CD8-positive, alpha-beta memory T cell (primary cell): ENCODE measurements at regions not wholly inside any gene's neighbourhood (a gene's known extent, or its start where the extent isn't known, plus 50 kb on each side); places are given as distances from the start of the nearest gene placed in this dataset.

ENCODE experiments used
- CTCF ChIA-PET: fragments of 350-600 bp; sonication (Branson Sonifier 250); formaldehyde crosslinking; loops from one replicate; lab custom pipeline; 2021; ENCODE audit warnings: antibody characterized with exemption; lab: Charles Lee
- POLR2A ChIA-PET: fragments of 350-600 bp; sonication (Branson Sonifier 250); formaldehyde crosslinking; loops from one replicate; lab custom pipeline; 2021; ENCODE audit warnings: antibody characterized with exemption; lab: Charles Lee
- DNase-seq, 5 donors: peaks; one replicate each; pipeline versions ENCODE4 v3.0.0 to v3.0.0-alpha.2; 2020 to 2022; ENCODE audit warnings: mixed read lengths in 1 of 5
- H3K27ac ChIP-seq: one replicate; pipeline ENCODE4 v1.7.0; 2013; ENCODE audit warnings: low read depth, mild to moderate bottlenecking, low read length, moderate library complexity
- H3K27me3 ChIP-seq: 2 replicates; pipeline ENCODE4 v1.7.0; 2013; ENCODE audit warnings: low read length, mild to moderate bottlenecking; ENCODE audit not compliant: insufficient read depth, poor library complexity, severe bottlenecking
- H3K36me3 ChIP-seq: 2 replicates; pipeline ENCODE4 v1.7.0; 2013; ENCODE audit warnings: mild to moderate bottlenecking, low read length, moderate library complexity; ENCODE audit not compliant: insufficient read depth
- H3K4me1 ChIP-seq: 2 replicates; pipeline ENCODE4 v1.7.0; 2013; ENCODE audit warnings: mild to moderate bottlenecking, low read length, moderate library complexity; ENCODE audit not compliant: insufficient read depth
- H3K4me3 ChIP-seq: 2 replicates; pipeline ENCODE4 v1.7.0; 2013; ENCODE audit warnings: mild to moderate bottlenecking, low read length
- H3K9me3 ChIP-seq: 2 replicates; pipeline ENCODE4 v1.7.0; 2013; ENCODE audit warnings: mild to moderate bottlenecking, low read length
- H3K27ac Mint-ChIP-seq, 8 donors: one replicate each; pipeline ENCODE4 v1.8.0; 2020 to 2021; ENCODE audit warnings: mixed read lengths in 8 of 8, mild to moderate bottlenecking in 6 of 8, inconsistent platforms in 3 of 8, moderate library complexity in 3 of 8
- H3K27me3 Mint-ChIP-seq, 2 donors: one replicate each; pipeline ENCODE4 v1.8.0; 2020 to 2021; ENCODE audit warnings: mixed read lengths in 2 of 2, mild to moderate bottlenecking in 1 of 2, moderate library complexity in 1 of 2
- H3K36me3 Mint-ChIP-seq, 3 donors: one replicate each; pipeline ENCODE4 v1.8.0; 2020 to 2021; ENCODE audit warnings: mixed read lengths in 3 of 3, inconsistent platforms in 1 of 3, mild to moderate bottlenecking in 1 of 3
- H3K4me1 Mint-ChIP-seq, 3 donors: one replicate each; pipeline ENCODE4 v1.8.0; 2020 to 2021; ENCODE audit warnings: mixed read lengths in 3 of 3, inconsistent platforms in 1 of 3, mild to moderate bottlenecking in 1 of 3
- H3K4me3 Mint-ChIP-seq, 7 donors: one replicate each; pipeline ENCODE4 v1.8.0; 2020 to 2021; ENCODE audit warnings: mixed read lengths in 7 of 7, mild to moderate bottlenecking in 6 of 7, moderate library complexity in 4 of 7, inconsistent platforms in 2 of 7
- H3K9me3 Mint-ChIP-seq, 5 donors: one replicate each; pipeline ENCODE4 v1.8.0; 2020 to 2022; ENCODE audit warnings: mixed read lengths in 5 of 5, mild to moderate bottlenecking in 3 of 5, moderate library complexity in 2 of 5, inconsistent platforms in 1 of 5

GRCh38 chr16:52953215-52953614 is 99.5 kb downstream of the CHD9NB start:
- H3K27ac Mint-ChIP-seq, result no peak overlapping the region
- H3K27me3 Mint-ChIP-seq, result peaks cover 9 to 10% of the 10 kb centered on the region in 2 donors
- DNase-seq, result no peak
- H3K9me3 ChIP-seq, result no peaks in the 10 kb centered on the region
- ChIA-PET CTCF (no interaction called here), POLR2A (no interaction called here)
- H3K9me3 Mint-ChIP-seq, result peaks cover 0 to 3% (median 0%) of the 10 kb centered on the region in 5 donors
- no peaks in the 10 kb centered on the region for H3K4me1 Mint-ChIP-seq
- no peak overlapping the region for H3K4me3 ChIP-seq
- no peaks in the 10 kb centered on the region for H3K36me3 ChIP-seq
- no peak overlapping the region for H3K27ac ChIP-seq
- H3K36me3 Mint-ChIP-seq, result no peaks in the 10 kb centered on the region
- no peaks in the 10 kb centered on the region for H3K27me3 ChIP-seq
- H3K4me3 Mint-ChIP-seq, result no peak overlapping the region
- H3K4me1 ChIP-seq, result no peaks in the 10 kb centered on the region

GRCh38 chr16:52948946-52949345 is 103.8 kb downstream of the CHD9NB start:
- POLR2A ChIA-PET, result no interaction called here

GRCh38 chr16:52932321-52932720 is 120.4 kb downstream of the CHD9NB start:
- CTCF ChIA-PET, result no interaction called here
- H3K27me3 ChIP-seq, result no peaks in the 10 kb centered on the region
- POLR2A ChIA-PET, result no interaction called here

More at GRCh38 chr16:52948946-52949345, 103.8 kb downstream of the CHD9NB start:
- Mint-ChIP-seq H3K36me3 (peaks cover 0 to 1% (median 1%) of the 10 kb centered on the region in 3 donors), H3K27ac (no peak overlapping the region), H3K4me3 (no peak overlapping the region), H3K4me1 (no peaks in the 10 kb centered on the region), H3K9me3 (peaks cover 6 to 11% (median 8%) of the 10 kb centered on the region in 5 donors), H3K27me3 (peaks cover 7 to 9% of the 10 kb centered on the region in 2 donors)
- DNase-seq, result no peak
- Histone ChIP-seq H3K4me3 (no peak overlapping the region), H3K36me3 (no peaks in the 10 kb centered on the region), H3K4me1 (no peaks in the 10 kb centered on the region), H3K9me3 (no peaks in the 10 kb centered on the region), H3K27me3 (no peaks in the 10 kb centered on the region), H3K27ac (no peak overlapping the region)
- CTCF ChIA-PET, result no interaction called here

GRCh38 chr16:52929478-52930400 is 123.0 kb downstream of the CHD9NB start:
- peaks cover 0 to 8% (median 3%) of the 10 kb centered on the region in 5 donors for H3K9me3 Mint-ChIP-seq
- ChIA-PET POLR2A (no interaction called here), CTCF (no interaction called here)
- H3K4me1 Mint-ChIP-seq, result no peaks in the 10 kb centered on the region
- Histone ChIP-seq H3K4me1 (no peaks in the 10 kb centered on the region), H3K27me3 (no peaks in the 10 kb centered on the region), H3K4me3 (no peak overlapping the region), H3K9me3 (no peaks in the 10 kb centered on the region), H3K36me3 (no peaks in the 10 kb centered on the region), H3K27ac (no peak overlapping the region)
- no peak for DNase-seq
- H3K36me3 Mint-ChIP-seq, result no peaks in the 10 kb centered on the region
- H3K27me3 Mint-ChIP-seq, result peaks cover 6 to 7% of the 10 kb centered on the region in 2 donors
- no peak overlapping the region for H3K27ac Mint-ChIP-seq
- no peak overlapping the region for H3K4me3 Mint-ChIP-seq

More at GRCh38 chr16:52932321-52932720, 120.4 kb downstream of the CHD9NB start:
- H3K27me3 Mint-ChIP-seq, result peaks cover 6 to 8% of the 10 kb centered on the region in 2 donors
- DNase-seq, result no peak
- Histone ChIP-seq H3K36me3 (no peaks in the 10 kb centered on the region), H3K27ac (no peak overlapping the region), H3K9me3 (no peaks in the 10 kb centered on the region), H3K4me3 (no peak overlapping the region), H3K4me1 (no peaks in the 10 kb centered on the region)
- H3K27ac Mint-ChIP-seq, result no peak overlapping the region
- H3K4me1 Mint-ChIP-seq, result no peaks in the 10 kb centered on the region
- peaks cover 0 to 8% (median 3%) of the 10 kb centered on the region in 5 donors for H3K9me3 Mint-ChIP-seq
- H3K36me3 Mint-ChIP-seq, result no peaks in the 10 kb centered on the region
- H3K4me3 Mint-ChIP-seq, result no peak overlapping the region

- Histone ChIP-seq H3K36me3 (no peaks in the 10 kb centered on the region), H3K4me1 (no peaks in the 10 kb centered on the region), H3K27ac (no peak overlapping the region), H3K4me3 (no peak overlapping the region), H3K9me3 (no peaks in the 10 kb centered on the region), H3K27me3 (no peaks in the 10 kb centered on the region)
- no peaks in the 10 kb centered on the region for H3K36me3 Mint-ChIP-seq
- no peak overlapping the region for H3K4me3 Mint-ChIP-seq
- H3K27me3 Mint-ChIP-seq, result peaks cover 6 to 11% of the 10 kb centered on the region in 2 donors
- H3K9me3 Mint-ChIP-seq, result peaks cover 0 to 8% (median 3%) of the 10 kb centered on the region in 5 donors
- no peaks in the 10 kb centered on the region for H3K4me1 Mint-ChIP-seq
- CTCF ChIA-PET, result no interaction called here
- no peak overlapping the region for H3K27ac Mint-ChIP-seq
- POLR2A ChIA-PET, result no interaction called here
- no peak for DNase-seq
Observed at GRCh38 chr16:52928955-52929354, 123.7 kb downstream of the CHD9NB start.

GRCh38 chr16:52925143-52925542 is 127.6 kb downstream of the CHD9NB start:
- Histone ChIP-seq H3K9me3 (no peaks in the 10 kb centered on the region), H3K4me1 (no peaks in the 10 kb centered on the region), H3K36me3 (no peaks in the 10 kb centered on the region), H3K27me3 (no peaks in the 10 kb centered on the region), H3K4me3 (no peak overlapping the region), H3K27ac (no peak overlapping the region)
- Mint-ChIP-seq H3K4me1 (no peaks in the 10 kb centered on the region), H3K4me3 (no peak overlapping the region), H3K27me3 (peaks cover 5 to 31% of the 10 kb centered on the region in 2 donors), H3K9me3 (peaks cover 0 to 3% (median 0%) of the 10 kb centered on the region in 5 donors), H3K27ac (no peak overlapping the region), H3K36me3 (no peaks in the 10 kb centered on the region)
- POLR2A ChIA-PET, result no interaction called here
- no peak for DNase-seq
- CTCF ChIA-PET, result no interaction called here

GRCh38 chr16:52924162-52924561 is 128.5 kb downstream of the CHD9NB start:
- no peak overlapping the region for H3K4me3 ChIP-seq
- no peak overlapping the region for H3K27ac Mint-ChIP-seq
- POLR2A ChIA-PET, result no interaction called here

GRCh38 chr16:52921104-52921503 is 131.6 kb downstream of the CHD9NB start:
- Mint-ChIP-seq H3K27ac (no peak overlapping the region), H3K27me3 (peaks cover 1 to 31% of the 10 kb centered on the region in 2 donors), H3K9me3 (peaks cover 0 to 7% (median 0%) of the 10 kb centered on the region in 5 donors), H3K36me3 (no peaks in the 10 kb centered on the region), H3K4me3 (no peak overlapping the region), H3K4me1 (no peaks in the 10 kb centered on the region)
- DNase-seq, result no peak
- Histone ChIP-seq H3K4me3 (no peak overlapping the region), H3K4me1 (no peaks in the 10 kb centered on the region), H3K36me3 (no peaks in the 10 kb centered on the region), H3K27ac (no peak overlapping the region), H3K27me3 (no peaks in the 10 kb centered on the region), H3K9me3 (no peaks in the 10 kb centered on the region)
- ChIA-PET POLR2A (no interaction called here), CTCF (no interaction called here)

More at GRCh38 chr16:52924162-52924561, 128.5 kb downstream of the CHD9NB start:
- H3K27ac ChIP-seq, result no peak overlapping the region
- no peaks in the 10 kb centered on the region for H3K4me1 ChIP-seq
- no peaks in the 10 kb centered on the region for H3K36me3 ChIP-seq
- H3K36me3 Mint-ChIP-seq, result no peaks in the 10 kb centered on the region
- H3K4me1 Mint-ChIP-seq, result no peaks in the 10 kb centered on the region
- H3K27me3 ChIP-seq, result no peaks in the 10 kb centered on the region
- peaks cover 0 to 7% (median 0%) of the 10 kb centered on the region in 5 donors for H3K9me3 Mint-ChIP-seq
- CTCF ChIA-PET, result no interaction called here
- H3K4me3 Mint-ChIP-seq, result no peak overlapping the region
- DNase-seq, result no peak
- H3K27me3 Mint-ChIP-seq, result peaks cover 5 to 32% of the 10 kb centered on the region in 2 donors
- no peaks in the 10 kb centered on the region for H3K9me3 ChIP-seq
